Upper lobe of right lung (tissue), 1 donor: ENCODE measurements at regions not wholly inside any gene's neighbourhood (a gene's known extent, or its start where the extent isn't known, plus 50 kb on each side); places are given as distances from the start of the nearest gene placed in this dataset.

Source experiments
- ATAC-seq: fragments of 200-7000 bp; cut with Tn5 transposase; one replicate; pipeline ENCODE4 v1.9.1; 2020; ENCODE audit warnings: mild to moderate bottlenecking, moderate library complexity
- DNase-seq: peaks from one replicate; pipeline ENCODE4 v3.0.0-alpha.2; 2020
- H3K27ac ChIP-seq: fragments of 200-600 bp; one replicate; pipeline ENCODE4 v1.8.0; 2022
- H3K27me3 ChIP-seq: fragments of 200-600 bp; one replicate; pipeline ENCODE4 v1.8.0; 2022; ENCODE audit warnings: mild to moderate bottlenecking
- H3K36me3 ChIP-seq: fragments of 200-600 bp; one replicate; pipeline ENCODE4 v1.8.0; 2022
- H3K4me1 ChIP-seq: fragments of 200-600 bp; one replicate; pipeline ENCODE4 v1.8.0; 2022
- H3K4me3 ChIP-seq: fragments of 200-600 bp; one replicate; pipeline ENCODE4 v1.8.0; 2022; ENCODE audit warnings: mild to moderate bottlenecking
- H3K9me3 ChIP-seq: fragments of 200-600 bp; one replicate; pipeline ENCODE4 v1.8.0; 2022
- CTCF ChIP-seq: fragments of 200-600 bp; IDR thresholded peaks from one replicate; pipeline ENCODE4 v1.8.0; 2022; ENCODE audit warnings: antibody characterized with exemption
- intact Hi-C: fragments of 100-400 bp; cut with DNase I; formaldehyde crosslinking; loops from one replicate; pipeline ENCODE4 v1.11.0; 2022
- donor health status: DM: no; HTN: yes; CAD: no; lungs with severe emphysema.

GRCh38 chr6:145525038-145525437, 210.3 kb downstream of the EPM2A start:
- Histone ChIP-seq H3K4me3 (no peak overlapping the region), H3K4me1 (no peaks in the 10 kb centered on the region), H3K36me3 (no peaks in the 10 kb centered on the region), H3K27ac (no peak overlapping the region), H3K9me3 (no peaks in the 10 kb centered on the region), H3K27me3 (no peaks in the 10 kb centered on the region)
- TF ChIP-seq CTCF, result no peak
- intact Hi-C loops, result no loop called here
- DNase-seq (no peak), ATAC-seq (no peak)

GRCh38 chr6:145529582-145529981, 205.7 kb downstream of the EPM2A start:
- H3K4me1 ChIP-seq, result no peaks in the 10 kb centered on the region
- TF ChIP-seq CTCF, result no peak
- H3K9me3 ChIP-seq, result no peaks in the 10 kb centered on the region
- no peaks in the 10 kb centered on the region for H3K36me3 ChIP-seq
- intact Hi-C loops, result no loop called here
- H3K27ac ChIP-seq, result no peak overlapping the region
- peak; percentile 49 for ATAC-seq
- DNase-seq, result no peak
- H3K4me3 ChIP-seq, result no peak overlapping the region
- H3K27me3 ChIP-seq, result no peaks in the 10 kb centered on the region

GRCh38 chr6:145530454-145530853, 204.9 kb downstream of the EPM2A start:
- Histone ChIP-seq H3K27ac (no peak overlapping the region), H3K36me3 (no peaks in the 10 kb centered on the region), H3K4me3 (no peak overlapping the region), H3K27me3 (no peaks in the 10 kb centered on the region), H3K4me1 (no peaks in the 10 kb centered on the region), H3K9me3 (no peaks in the 10 kb centered on the region)
- intact Hi-C loops, result no loop called here
- no peak for DNase-seq
- no peak for ATAC-seq
- TF ChIP-seq CTCF, result no peak

GRCh38 chr6:145531032-145531431, 204.3 kb downstream of the EPM2A start:
- no peak for DNase-seq
- H3K36me3 ChIP-seq, result no peaks in the 10 kb centered on the region
- no peaks in the 10 kb centered on the region for H3K4me1 ChIP-seq
- no peak overlapping the region for H3K4me3 ChIP-seq
- H3K27ac ChIP-seq, result no peak overlapping the region
- H3K27me3 ChIP-seq, result no peaks in the 10 kb centered on the region
- H3K9me3 ChIP-seq, result no peaks in the 10 kb centered on the region
- no peak for TF ChIP-seq CTCF
- intact Hi-C loops, result no loop called here
- no peak for ATAC-seq

DNA sequence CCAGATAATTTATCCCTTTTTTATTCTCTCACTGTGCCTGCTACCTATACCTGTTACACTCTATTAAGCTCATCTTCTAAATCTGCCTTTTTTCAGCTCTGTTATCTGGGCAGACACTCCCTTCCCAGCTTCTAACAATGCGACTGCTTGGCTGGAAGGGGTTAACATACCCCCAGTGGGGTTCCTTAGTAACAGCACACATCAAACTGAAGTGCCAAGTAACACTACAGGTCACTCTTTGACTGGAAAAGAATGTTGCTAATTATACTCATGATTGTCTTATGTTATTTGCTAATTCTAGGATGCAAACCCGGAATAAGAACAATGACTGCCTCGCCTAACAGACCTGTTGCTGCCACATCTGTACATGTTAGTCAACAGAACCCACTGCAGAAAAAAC, 203.5 kb downstream of the EPM2A start:
- no peaks in the 10 kb centered on the region for H3K36me3 ChIP-seq
- no peaks in the 10 kb centered on the region for H3K27me3 ChIP-seq
- no peak for TF ChIP-seq CTCF
- no peak overlapping the region for H3K27ac ChIP-seq
- DNase-seq (no peak), ATAC-seq (no peak)
- no peaks in the 10 kb centered on the region for H3K4me1 ChIP-seq
- intact Hi-C loops, result no loop called here
- no peak overlapping the region for H3K4me3 ChIP-seq
- no peaks in the 10 kb centered on the region for H3K9me3 ChIP-seq

DNA sequence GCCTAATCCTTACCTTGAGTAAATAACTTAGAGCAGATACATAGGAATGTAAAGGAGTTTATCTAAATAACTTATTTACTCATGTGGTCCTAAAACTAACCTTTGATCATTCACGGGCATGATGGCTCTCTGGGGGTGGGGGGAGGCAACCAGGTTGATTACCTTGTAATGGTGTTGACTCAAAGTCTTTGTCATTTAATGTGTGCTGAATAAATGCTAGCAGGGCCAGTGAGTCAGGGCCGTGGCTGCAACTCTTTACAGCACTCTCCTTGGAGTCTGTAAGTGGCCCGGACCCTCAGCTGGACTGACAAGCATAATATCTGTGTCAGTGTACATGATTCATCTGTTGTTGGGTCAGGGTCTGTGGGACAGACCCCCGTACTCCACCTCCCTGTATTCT, 203.0 kb downstream of the EPM2A start:
- no peaks in the 10 kb centered on the region for H3K4me1 ChIP-seq
- no peaks in the 10 kb centered on the region for H3K27me3 ChIP-seq
- ATAC-seq (no peak), DNase-seq (no peak)
- H3K4me3 ChIP-seq, result no peak overlapping the region
- no peaks in the 10 kb centered on the region for H3K36me3 ChIP-seq
- no peaks in the 10 kb centered on the region for H3K9me3 ChIP-seq
- no peak overlapping the region for H3K27ac ChIP-seq
- TF ChIP-seq CTCF, result no peak
- intact Hi-C loops, result no loop called here
